ENCODE measurements at regions not wholly inside any gene's neighbourhood (a gene's known extent, or its start where the extent isn't known, plus 50 kb on each side); places are given as distances from the start of the nearest gene placed in this dataset.

GRCh38 chr3:110542552-110543150, 529.0 kb upstream of the NECTIN3 start:
- TF ChIP-seq CTCF (IDR thresholded peaks at IDR 0.05; ENCODE audit: poor library complexity, severe bottlenecking) (no peak), RAD21 (conservative IDR thresholded peaks at IDR 0.05) (no peak), EZH2 (IDR thresholded peaks at IDR 0.05; ENCODE audit: borderline replicate concordance, insufficient read depth, low read length, poor library complexity, severe bottlenecking) (no peak), EP300 (conservative IDR thresholded peaks at IDR 0.05; ENCODE audit: poor library complexity, severe bottlenecking) (no peak), POLR2AphosphoS5 (IDR thresholded peaks at IDR 0.05) (no peak), SMC3 (conservative IDR thresholded peaks at IDR 0.05; ENCODE audit: poor library complexity) (no peak), MXI1 (conservative IDR thresholded peaks at IDR 0.05; ENCODE audit: poor library complexity, severe bottlenecking) (no peak)
- TF ChIP-seq, protein P1, sequence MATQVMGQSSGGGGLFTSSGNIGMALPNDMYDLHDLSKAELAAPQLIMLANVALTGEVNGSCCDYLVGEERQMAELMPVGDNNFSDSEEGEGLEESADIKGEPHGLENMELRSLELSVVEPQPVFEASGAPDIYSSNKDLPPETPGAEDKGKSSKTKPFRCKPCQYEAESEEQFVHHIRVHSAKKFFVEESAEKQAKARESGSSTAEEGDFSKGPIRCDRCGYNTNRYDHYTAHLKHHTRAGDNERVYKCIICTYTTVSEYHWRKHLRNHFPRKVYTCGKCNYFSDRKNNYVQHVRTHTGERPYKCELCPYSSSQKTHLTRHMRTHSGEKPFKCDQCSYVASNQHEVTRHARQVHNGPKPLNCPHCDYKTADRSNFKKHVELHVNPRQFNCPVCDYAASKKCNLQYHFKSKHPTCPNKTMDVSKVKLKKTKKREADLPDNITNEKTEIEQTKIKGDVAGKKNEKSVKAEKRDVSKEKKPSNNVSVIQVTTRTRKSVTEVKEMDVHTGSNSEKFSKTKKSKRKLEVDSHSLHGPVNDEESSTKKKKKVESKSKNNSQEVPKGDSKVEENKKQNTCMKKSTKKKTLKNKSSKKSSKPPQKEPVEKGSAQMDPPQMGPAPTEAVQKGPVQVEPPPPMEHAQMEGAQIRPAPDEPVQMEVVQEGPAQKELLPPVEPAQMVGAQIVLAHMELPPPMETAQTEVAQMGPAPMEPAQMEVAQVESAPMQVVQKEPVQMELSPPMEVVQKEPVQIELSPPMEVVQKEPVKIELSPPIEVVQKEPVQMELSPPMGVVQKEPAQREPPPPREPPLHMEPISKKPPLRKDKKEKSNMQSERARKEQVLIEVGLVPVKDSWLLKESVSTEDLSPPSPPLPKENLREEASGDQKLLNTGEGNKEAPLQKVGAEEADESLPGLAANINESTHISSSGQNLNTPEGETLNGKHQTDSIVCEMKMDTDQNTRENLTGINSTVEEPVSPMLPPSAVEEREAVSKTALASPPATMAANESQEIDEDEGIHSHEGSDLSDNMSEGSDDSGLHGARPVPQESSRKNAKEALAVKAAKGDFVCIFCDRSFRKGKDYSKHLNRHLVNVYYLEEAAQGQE (IDR thresholded peaks at IDR 0.05; ENCODE audit: borderline replicate concordance), result no peak
